GM18870 (cell line): ENCODE measurements at regions not wholly inside any gene's neighbourhood (a gene's known extent, or its start where the extent isn't known, plus 50 kb on each side); places are given as distances from the start of the nearest gene placed in this dataset.
"Not testable (repeated sequence)": the region's sequence is repeated elsewhere in the genome, so short reads cannot be mapped to it uniquely, and the experiment has no call there.

ENCODE experiments used
- ATAC-seq: cut with Tn5 transposase; IDR thresholded peaks from one replicate; pipeline ENCODE4 v1.9.1; 2021; ENCODE audit warnings: moderate library complexity; ENCODE audit not compliant: unreplicated experiment

DNA sequence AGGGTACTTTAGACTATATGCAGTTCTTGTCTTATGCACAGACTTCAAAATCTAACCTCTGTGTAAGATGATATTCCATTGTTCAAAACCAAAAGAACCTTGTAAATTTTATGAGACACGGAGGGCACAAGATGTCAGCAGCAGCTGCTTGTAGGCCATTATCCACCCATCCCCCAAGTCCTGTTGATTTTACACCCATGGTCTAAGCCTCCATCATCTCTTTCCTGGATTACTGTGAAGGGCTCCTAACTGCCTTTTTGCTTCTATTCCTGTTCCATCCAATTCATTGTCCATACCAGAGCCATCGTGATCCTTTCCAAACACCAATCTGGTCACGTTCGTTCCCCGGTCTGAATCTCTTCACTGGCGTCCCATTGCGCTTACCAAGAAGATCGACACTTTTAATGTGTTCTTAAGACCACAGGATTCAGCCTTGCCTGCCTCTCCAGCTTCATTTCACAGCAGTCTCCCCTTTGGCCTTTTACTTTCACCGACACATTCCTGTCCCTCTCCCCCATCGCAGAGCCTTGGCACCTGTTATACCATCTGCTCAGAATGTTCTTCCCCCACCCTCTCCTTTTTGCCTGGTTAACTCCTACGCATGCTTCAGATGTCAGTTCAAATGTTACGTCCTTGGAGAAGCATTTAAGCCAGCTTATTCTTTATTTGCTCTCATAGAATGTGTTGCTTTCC is 107.3 kb upstream of the POU3F1 start:
- no peak for ATAC-seq

- no peak for ATAC-seq
These were observed 106.6 kb upstream of the POU3F1 start for GRCh38 chr1:38153066-38153777.

- peak; percentile 38 for ATAC-seq
These were observed 105.9 kb upstream of the POU3F1 start for GRCh38 chr1:38152351-38153065.

GRCh38 chr1:38151399-38151798 is 104.8 kb upstream of the POU3F1 start:
- ATAC-seq, result no peak

- ATAC-seq, result not testable (repeated sequence)
These were observed 99.5 kb upstream of the POU3F1 start for GRCh38 chr1:38146079-38146478.

- no peak for ATAC-seq
These were observed 96.0 kb upstream of the POU3F1 start for GRCh38 chr1:38142606-38143005.

- ATAC-seq, result no peak
These were observed 94.9 kb upstream of the POU3F1 start for GRCh38 chr1:38141483-38141882.

GRCh38 chr1:38139738-38140487 is 93.3 kb upstream of the POU3F1 start:
- ATAC-seq, result no peak

- ATAC-seq, result no peak
These were observed 92.1 kb upstream of the POU3F1 start for GRCh38 chr1:38138498-38139233.

DNA sequence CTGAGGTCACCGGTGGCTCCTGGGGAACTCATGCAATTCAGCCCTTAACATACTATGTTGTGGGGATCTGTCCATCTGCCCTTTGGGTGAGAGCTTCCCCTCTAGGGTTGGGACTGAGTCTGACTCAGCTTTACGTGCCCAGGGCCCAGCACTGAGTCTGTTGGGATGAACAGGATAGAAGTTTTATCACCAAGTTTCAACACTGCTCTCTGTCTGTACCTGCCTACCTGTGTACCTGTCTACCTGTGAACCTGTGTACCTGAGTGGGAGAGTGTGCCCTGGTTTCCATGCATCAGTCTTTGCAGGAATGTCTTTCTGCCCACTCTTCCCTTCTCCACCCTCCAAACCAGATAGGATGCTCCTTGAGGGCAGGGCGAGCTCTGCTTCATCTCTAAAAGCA is 90.6 kb upstream of the POU3F1 start:
- ATAC-seq, result no peak

DNA sequence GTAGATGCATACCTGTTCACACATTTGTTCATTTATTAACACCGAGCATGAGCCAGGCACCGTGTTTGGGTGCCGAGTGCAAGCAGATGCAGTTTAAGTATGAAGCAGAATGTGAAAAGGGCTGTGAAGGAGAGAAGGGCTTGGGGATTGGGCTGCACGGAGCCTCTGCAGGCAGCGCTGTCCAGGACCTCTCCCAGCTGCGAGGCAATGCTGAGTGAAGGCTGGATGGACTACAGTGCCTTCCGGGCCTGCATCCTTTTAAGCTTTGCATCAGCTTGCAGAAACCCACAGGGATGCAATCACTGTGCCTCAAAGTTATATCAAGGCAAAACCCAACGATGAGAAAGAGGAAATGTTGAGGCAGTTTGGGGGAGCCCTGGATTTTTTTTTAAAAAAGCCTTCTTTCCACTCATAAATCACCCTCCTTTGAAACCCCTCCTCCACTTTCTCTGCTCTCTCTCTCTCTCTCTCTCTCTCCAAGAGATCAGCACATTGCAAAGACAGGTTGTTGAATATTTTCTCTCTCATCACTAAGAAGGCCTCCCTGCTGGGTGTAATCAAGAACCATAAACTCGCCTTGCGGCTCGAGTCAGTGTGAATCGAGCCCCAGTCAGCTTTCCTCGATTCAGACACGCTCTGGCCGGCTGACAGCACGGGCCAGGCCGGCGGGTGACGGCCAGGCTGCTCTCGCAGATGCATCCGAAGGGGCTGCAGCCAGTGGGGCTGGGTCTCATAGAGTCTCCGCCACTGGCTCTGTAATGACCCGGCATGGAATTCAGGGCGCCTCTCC is 89.2 kb upstream of the POU3F1 start:
- ATAC-seq, result no peak

DNA sequence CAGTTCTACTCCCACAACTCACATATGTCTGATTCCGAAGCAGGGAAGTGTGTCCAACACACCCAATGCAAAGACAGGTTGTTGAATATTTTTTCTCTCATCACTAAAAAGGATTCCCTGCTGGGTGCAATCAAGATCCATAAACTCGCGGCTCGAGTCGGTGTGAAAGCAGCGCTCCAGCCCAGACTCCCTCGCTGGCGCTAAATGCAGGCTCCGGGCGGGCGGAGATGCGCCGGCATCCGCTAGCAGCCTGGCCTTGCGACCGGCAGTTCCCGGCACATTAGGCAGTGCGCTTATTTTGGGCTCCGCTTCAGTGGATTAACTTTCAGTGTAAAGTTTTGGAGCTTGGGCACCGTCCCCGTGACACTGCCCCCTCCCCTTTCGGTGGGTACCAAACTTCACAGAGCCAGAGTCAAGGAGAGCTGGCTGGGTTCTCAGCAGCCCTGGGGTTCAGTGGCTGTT is 87.7 kb upstream of the POU3F1 start:
- no peak for ATAC-seq

- no peak for ATAC-seq
These were observed 87.2 kb upstream of the POU3F1 start for GRCh38 chr1:38133756-38134155.

DNA sequence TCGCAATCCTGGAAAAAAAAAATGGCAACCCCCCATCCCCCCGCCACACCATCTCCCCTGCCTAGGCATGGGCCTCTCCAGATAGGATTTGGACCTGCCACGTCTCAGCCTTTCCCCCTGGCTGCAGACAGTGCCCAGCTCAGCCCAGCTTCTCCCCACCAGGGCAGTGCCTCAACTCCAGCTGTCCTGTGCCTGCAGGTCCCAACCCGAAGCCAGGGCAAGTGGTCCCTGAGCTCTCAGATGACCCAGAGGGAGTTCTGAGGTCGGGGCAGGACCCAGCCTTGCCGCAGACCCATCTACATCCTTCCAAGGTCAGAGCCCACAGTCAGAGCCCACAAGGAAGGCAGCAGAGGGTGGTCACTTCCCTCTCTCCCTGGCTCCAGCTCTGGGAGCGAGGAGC is 86.7 kb upstream of the POU3F1 start:
- no peak for ATAC-seq

DNA sequence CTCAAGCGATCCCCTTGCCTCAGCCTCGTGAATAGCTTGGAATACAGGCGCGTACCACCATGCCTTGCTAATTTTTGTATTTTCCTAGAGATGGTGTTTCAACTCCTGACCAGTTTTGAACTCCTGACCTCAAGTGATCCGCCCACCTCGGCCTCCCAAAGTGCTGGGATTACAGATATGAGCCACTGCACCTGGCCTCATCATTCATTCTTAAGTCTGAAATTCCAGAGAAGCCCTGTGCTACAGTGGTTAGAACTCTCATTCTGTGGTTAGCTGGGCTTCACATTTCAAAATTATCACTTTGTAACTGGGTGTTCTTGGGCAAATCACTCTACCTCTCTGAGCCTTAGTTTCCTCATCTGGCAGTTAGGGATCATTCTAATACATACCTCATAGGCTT is 86.1 kb upstream of the POU3F1 start:
- no peak for ATAC-seq

DNA sequence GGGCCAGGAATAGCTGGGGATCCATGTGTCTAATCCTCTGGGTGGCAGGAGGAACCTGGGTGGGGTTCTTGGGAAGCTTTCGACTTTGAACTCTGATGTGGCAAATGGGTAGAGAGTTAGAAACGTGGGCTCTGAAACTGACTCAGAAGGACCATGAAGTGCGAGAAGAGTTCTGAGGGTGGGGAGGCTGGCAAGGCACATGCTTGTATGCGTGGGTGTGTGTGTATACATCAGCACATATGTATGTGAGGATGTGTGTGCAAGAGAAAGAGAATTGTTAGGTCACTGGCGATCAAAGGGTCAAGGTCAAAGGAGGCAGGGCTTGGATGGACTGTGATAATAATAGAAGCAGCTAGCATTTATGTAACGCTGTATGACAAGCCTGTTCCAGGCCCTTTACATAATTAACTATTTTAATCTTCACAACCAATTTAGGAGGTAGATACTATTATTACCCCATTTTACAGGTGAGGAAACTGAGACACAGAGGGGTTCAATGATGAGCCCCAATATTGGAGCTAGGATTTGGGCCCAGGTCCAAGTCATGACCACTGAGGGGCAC is 84.5 kb upstream of the POU3F1 start:
- no peak for ATAC-seq

GRCh38 chr1:38129971-38130370 is 83.4 kb upstream of the POU3F1 start:
- no peak for ATAC-seq

GRCh38 chr1:38129473-38129872 is 82.9 kb upstream of the POU3F1 start:
- no peak for ATAC-seq

GRCh38 chr1:38128926-38129453 is 82.4 kb upstream of the POU3F1 start:
- ATAC-seq, result no peak
